Lower lobe of right lung (tissue), 2 donors: ENCODE measurements at regions not wholly inside any gene's neighbourhood (a gene's known extent, or its start where the extent isn't known, plus 50 kb on each side); places are given as distances from the start of the nearest gene placed in this dataset.

ENCODE experiments used
- ATAC-seq, 2 donors: fragments of 200-7000 bp; cut with Tn5 transposase; one replicate each; pipeline ENCODE4 v1.9.1; 2020 to 2022; ENCODE audit warnings: mild to moderate bottlenecking in 2 of 2, moderate library complexity in 2 of 2
- DNase-seq: peaks from one replicate; pipeline ENCODE4 v3.0.0-alpha.2; 2020
- H3K27ac ChIP-seq: fragments of 200-600 bp; one replicate; pipeline ENCODE4 v1.8.0; 2022
- H3K27me3 ChIP-seq: fragments of 200-600 bp; one replicate; pipeline ENCODE4 v1.8.0; 2022; ENCODE audit warnings: low read depth
- H3K36me3 ChIP-seq: fragments of 200-600 bp; one replicate; pipeline ENCODE4 v1.8.0; 2022; ENCODE audit warnings: mild to moderate bottlenecking
- H3K4me1 ChIP-seq: fragments of 200-600 bp; one replicate; pipeline ENCODE4 v1.8.0; 2022
- H3K4me3 ChIP-seq: fragments of 200-600 bp; one replicate; pipeline ENCODE4 v1.8.0; 2022; ENCODE audit warnings: mild to moderate bottlenecking
- H3K9me3 ChIP-seq: fragments of 200-600 bp; one replicate; pipeline ENCODE4 v1.8.0; 2022
- CTCF ChIP-seq: fragments of 200-600 bp; IDR thresholded peaks from one replicate; pipeline ENCODE4 v1.8.0; 2022; ENCODE audit warnings: antibody characterized with exemption, mild to moderate bottlenecking
- intact Hi-C: fragments of 100-400 bp; cut with DNase I; formaldehyde crosslinking; loops from one replicate; pipeline ENCODE4 v1.11.0; 2022
- donor health status: DM: no; HTN: yes; CAD: no; lungs with severe emphysema.

DNA sequence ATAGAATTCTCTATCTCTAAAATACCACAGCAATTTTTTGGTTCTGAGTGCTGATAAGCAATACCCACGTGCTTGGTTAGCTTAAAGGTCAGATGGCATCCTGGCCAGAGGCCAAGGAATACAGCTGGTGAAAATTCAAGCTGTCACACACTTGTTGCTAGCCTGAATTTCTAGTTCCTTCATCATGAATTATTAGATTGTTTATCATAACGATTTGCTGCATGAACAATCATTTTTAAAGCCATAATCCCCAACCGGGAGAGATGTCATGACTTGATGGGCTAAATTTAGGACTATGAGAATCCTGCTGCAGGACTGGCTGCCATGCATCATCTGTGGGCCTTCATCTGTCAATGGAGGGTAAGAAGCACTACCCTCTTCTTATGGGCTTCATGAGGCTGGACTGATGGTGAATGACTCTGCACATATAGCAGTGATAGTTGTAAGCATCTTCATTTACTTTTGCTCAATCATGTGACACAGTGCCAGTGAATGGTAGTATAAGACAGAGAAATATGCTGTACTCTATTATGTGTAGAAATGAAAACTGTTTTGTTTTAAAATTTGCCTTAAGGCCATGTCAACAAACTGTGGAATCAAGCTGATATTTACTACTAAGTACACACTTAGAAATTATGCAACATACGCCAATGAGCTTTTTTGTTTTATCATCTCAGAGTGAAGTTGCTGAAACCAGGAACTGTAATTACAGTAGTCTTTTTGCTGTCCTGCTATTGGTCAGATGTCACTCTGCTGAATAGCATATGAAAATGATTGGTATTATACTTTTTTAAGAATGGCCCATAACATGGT is 80.5 kb upstream of the RALGPS2 start:
- intact Hi-C loops = no loop called here
- H3K4me1 ChIP-seq = no peaks in the 10 kb centered on the region
- no peak for ATAC-seq
- H3K27me3 ChIP-seq = no peaks in the 10 kb centered on the region
- H3K27ac ChIP-seq = no peak overlapping the region
- no peaks in the 10 kb centered on the region for H3K9me3 ChIP-seq
- H3K36me3 ChIP-seq = no peaks in the 10 kb centered on the region
- no peak for TF ChIP-seq CTCF
- no peak overlapping the region for H3K4me3 ChIP-seq
- DNase-seq = no peak

- Histone ChIP-seq H3K4me3 (no peak overlapping the region), H3K9me3 (no peaks in the 10 kb centered on the region), H3K36me3 (no peaks in the 10 kb centered on the region), H3K4me1 (no peaks in the 10 kb centered on the region), H3K27ac (no peak overlapping the region), H3K27me3 (no peaks in the 10 kb centered on the region)
- no peak for DNase-seq
- intact Hi-C loops = no loop called here
- no peak for TF ChIP-seq CTCF
- no peak for ATAC-seq
Observed at GRCh38 chr1:178645157-178645807, 79.8 kb upstream of the RALGPS2 start.

GRCh38 chr1:178645808-178646200 is 79.2 kb upstream of the RALGPS2 start:
- Histone ChIP-seq H3K4me1 (no peaks in the 10 kb centered on the region), H3K27ac (no peak overlapping the region), H3K9me3 (no peaks in the 10 kb centered on the region), H3K4me3 (no peak overlapping the region), H3K27me3 (no peaks in the 10 kb centered on the region), H3K36me3 (no peaks in the 10 kb centered on the region)
- no peak for DNase-seq
- ATAC-seq = no peak
- TF ChIP-seq CTCF = no peak
- intact Hi-C loops = no loop called here

GRCh38 chr1:178646821-178647220 is 78.2 kb upstream of the RALGPS2 start:
- Histone ChIP-seq H3K4me1 (no peaks in the 10 kb centered on the region), H3K4me3 (no peak overlapping the region), H3K27ac (no peak overlapping the region), H3K27me3 (no peaks in the 10 kb centered on the region), H3K36me3 (no peaks in the 10 kb centered on the region), H3K9me3 (no peaks in the 10 kb centered on the region)
- ATAC-seq = no peak
- intact Hi-C loops = no loop called here
- DNase-seq = no peak
- TF ChIP-seq CTCF = no peak

DNA sequence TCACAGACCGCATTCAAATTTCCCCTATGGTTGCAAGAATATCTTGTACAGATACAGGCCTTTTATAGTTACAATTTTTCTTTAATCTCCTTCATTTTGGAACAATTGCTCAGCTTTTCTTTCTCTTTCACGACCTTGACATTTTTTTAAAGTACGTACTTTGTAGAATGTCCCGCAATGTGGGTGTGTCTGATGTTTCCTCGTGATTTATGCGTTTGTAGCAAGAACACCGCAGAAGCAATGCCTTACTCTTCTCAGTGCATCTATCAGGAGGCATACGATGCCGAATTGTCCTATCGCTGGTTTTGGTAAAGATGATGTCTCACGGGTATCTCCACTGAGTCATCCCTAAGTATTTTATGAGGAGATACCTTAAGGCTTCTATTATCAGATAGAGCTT is 76.9 kb upstream of the RALGPS2 start:
- ATAC-seq = no peak
- no peak for TF ChIP-seq CTCF

More for the DNA sequence above, 76.9 kb upstream of the RALGPS2 start:
- H3K4me3 ChIP-seq = no peak overlapping the region
- no peak overlapping the region for H3K27ac ChIP-seq
- DNase-seq = no peak
- H3K27me3 ChIP-seq = no peaks in the 10 kb centered on the region
- intact Hi-C loops = no loop called here
- no peaks in the 10 kb centered on the region for H3K36me3 ChIP-seq
- H3K4me1 ChIP-seq = no peaks in the 10 kb centered on the region
- no peaks in the 10 kb centered on the region for H3K9me3 ChIP-seq
